Fibroblast of pulmonary artery (primary cell): ENCODE measurements at regions not wholly inside any gene's neighbourhood (a gene's known extent, or its start where the extent isn't known, plus 50 kb on each side); places are given as distances from the start of the nearest gene placed in this dataset.

Experiments
- DNase-seq: peaks from one replicate; pipeline ENCODE4 v3.0.0-alpha.2; 2010; ENCODE audit warnings: low read depth
- H3K4me3 ChIP-seq: replicated peaks from 2 replicates; pipeline ENCODE4 v1.5.1; 2011; ENCODE audit warnings: low read depth, mild to moderate bottlenecking, control low read depth, low read length, moderate library complexity
- CTCF ChIP-seq: IDR thresholded peaks from 2 replicates; pipeline ENCODE4 v1.5.1; 2011; ENCODE audit warnings: mild to moderate bottlenecking, control low read depth, low read length, inconsistent platforms; ENCODE audit errors: missing control alignments

GRCh38 chr7:125119559-125120115, 190.0 kb upstream of the POT1 start:
- DNase-seq = no peak
- TF ChIP-seq CTCF = no peak
- no peak overlapping the region for H3K4me3 ChIP-seq

GRCh38 chr7:125118444-125118843, 188.8 kb upstream of the POT1 start:
- DNase-seq = no peak
- TF ChIP-seq CTCF = no peak

GRCh38 chr7:125112850-125113249, 183.2 kb upstream of the POT1 start:
- DNase-seq = peak; percentile 48
- no peak for TF ChIP-seq CTCF
- no peak overlapping the region for H3K4me3 ChIP-seq

More at GRCh38 chr7:125118444-125118843, 188.8 kb upstream of the POT1 start:
- no peak overlapping the region for H3K4me3 ChIP-seq

GRCh38 chr7:125099519-125099918, 169.9 kb upstream of the POT1 start:
- no peak for TF ChIP-seq CTCF
- no peak overlapping the region for H3K4me3 ChIP-seq
- DNase-seq = no peak

GRCh38 chr7:125098377-125098970, 168.8 kb upstream of the POT1 start:
- no peak overlapping the region for H3K4me3 ChIP-seq
- no peak for TF ChIP-seq CTCF
- DNase-seq = no peak

- no peak overlapping the region for H3K4me3 ChIP-seq
- DNase-seq = no peak
- TF ChIP-seq CTCF = no peak
Observed at GRCh38 chr7:125090596-125090995, 161.0 kb upstream of the POT1 start.

GRCh38 chr7:125089171-125089570, 159.5 kb upstream of the POT1 start:
- DNase-seq = no peak
- no peak overlapping the region for H3K4me3 ChIP-seq
- TF ChIP-seq CTCF = no peak
